ENCODE measurements at regions not wholly inside any gene's neighbourhood (a gene's known extent, or its start where the extent isn't known, plus 50 kb on each side); places are given as distances from the start of the nearest gene placed in this dataset.

DNA sequence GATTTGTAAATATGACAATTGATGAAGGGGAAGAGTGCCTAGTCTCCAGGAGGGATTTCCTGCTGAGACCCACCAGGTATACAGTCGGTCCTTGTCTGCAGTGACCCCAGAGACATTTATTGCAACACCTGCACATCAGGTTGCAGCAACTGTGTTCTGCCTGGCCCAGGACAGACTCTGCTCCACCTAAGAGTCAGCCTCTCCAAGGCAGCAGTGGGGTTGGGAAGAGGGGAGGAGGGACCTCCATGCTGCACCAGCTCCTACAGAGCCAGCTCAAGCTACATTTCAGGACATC lies 120.4 kb upstream of the IRF2BP2 start (continued):
- TF ChIP-seq CEBPB (IDR thresholded peaks at IDR 0.05; ENCODE audit: borderline replicate concordance, low read depth, low read length): peak; percentile 92
- TF ChIP-seq SPEN (CRISPR knock-in tag; IDR thresholded peaks at IDR 0.05; ENCODE audit: low read depth): 0 out of 2 replicates have a peak, but pooled peaks have one; percentile 13
- TF ChIP-seq SMAD1 (CRISPR knock-in tag; IDR thresholded peaks at IDR 0.05; ENCODE audit: borderline replicate concordance, low read depth): no peak
- TF ChIP-seq, protein P1, sequence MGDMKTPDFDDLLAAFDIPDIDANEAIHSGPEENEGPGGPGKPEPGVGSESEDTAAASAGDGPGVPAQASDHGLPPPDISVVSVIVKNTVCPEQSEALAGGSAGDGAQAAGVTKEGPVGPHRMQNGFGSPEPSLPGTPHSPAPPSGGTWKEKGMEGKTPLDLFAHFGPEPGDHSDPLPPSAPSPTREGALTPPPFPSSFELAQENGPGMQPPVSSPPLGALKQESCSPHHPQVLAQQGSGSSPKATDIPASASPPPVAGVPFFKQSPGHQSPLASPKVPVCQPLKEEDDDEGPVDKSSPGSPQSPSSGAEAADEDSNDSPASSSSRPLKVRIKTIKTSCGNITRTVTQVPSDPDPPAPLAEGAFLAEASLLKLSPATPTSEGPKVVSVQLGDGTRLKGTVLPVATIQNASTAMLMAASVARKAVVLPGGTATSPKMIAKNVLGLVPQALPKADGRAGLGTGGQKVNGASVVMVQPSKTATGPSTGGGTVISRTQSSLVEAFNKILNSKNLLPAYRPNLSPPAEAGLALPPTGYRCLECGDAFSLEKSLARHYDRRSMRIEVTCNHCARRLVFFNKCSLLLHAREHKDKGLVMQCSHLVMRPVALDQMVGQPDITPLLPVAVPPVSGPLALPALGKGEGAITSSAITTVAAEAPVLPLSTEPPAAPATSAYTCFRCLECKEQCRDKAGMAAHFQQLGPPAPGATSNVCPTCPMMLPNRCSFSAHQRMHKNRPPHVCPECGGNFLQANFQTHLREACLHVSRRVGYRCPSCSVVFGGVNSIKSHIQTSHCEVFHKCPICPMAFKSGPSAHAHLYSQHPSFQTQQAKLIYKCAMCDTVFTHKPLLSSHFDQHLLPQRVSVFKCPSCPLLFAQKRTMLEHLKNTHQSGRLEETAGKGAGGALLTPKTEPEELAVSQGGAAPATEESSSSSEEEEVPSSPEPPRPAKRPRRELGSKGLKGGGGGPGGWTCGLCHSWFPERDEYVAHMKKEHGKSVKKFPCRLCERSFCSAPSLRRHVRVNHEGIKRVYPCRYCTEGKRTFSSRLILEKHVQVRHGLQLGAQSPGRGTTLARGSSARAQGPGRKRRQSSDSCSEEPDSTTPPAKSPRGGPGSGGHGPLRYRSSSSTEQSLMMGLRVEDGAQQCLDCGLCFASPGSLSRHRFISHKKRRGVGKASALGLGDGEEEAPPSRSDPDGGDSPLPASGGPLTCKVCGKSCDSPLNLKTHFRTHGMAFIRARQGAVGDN (CRISPR knock-in tag; IDR thresholded peaks at IDR 0.05): peak; percentile 46; the same call in 1 of the 2 replicates
- TF ChIP-seq, protein P2, sequence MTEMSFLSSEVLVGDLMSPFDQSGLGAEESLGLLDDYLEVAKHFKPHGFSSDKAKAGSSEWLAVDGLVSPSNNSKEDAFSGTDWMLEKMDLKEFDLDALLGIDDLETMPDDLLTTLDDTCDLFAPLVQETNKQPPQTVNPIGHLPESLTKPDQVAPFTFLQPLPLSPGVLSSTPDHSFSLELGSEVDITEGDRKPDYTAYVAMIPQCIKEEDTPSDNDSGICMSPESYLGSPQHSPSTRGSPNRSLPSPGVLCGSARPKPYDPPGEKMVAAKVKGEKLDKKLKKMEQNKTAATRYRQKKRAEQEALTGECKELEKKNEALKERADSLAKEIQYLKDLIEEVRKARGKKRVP (CRISPR knock-in tag; IDR thresholded peaks at IDR 0.05): peak in 1 of 2 experiments; percentile 94; a peak in 2 of 4 replicates
- TF ChIP-seq, protein P3, sequence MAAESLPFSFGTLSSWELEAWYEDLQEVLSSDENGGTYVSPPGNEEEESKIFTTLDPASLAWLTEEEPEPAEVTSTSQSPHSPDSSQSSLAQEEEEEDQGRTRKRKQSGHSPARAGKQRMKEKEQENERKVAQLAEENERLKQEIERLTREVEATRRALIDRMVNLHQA (CRISPR knock-in tag; IDR thresholded peaks at IDR 0.05): no peak
- peak; percentile 52; the same call in 1 of the 2 replicates for TF ChIP-seq FOXC1 (CRISPR knock-in tag; IDR thresholded peaks at IDR 0.05; ENCODE audit: borderline replicate concordance)
- TF ChIP-seq, protein P4, sequence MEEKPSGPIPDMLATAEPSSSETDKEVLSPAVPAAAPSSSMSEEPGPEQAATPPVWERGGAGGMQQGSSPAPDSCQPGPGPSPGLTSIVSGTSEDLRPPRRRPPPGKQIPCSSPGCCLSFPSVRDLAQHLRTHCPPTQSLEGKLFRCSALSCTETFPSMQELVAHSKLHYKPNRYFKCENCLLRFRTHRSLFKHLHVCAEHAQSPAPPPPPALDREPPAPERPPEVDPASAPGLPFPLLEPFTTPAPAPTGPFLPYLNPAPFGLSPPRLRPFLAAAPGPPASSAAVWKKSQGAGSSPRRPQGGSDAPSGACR (CRISPR knock-in tag; IDR thresholded peaks at IDR 0.05): no peak
- no peak for TF ChIP-seq SOX6 (IDR thresholded peaks at IDR 0.05)
- peak; percentile 45; the same call in 1 of the 2 replicates for TF ChIP-seq SOX6 (CRISPR knock-in tag; IDR thresholded peaks at IDR 0.05)
- no peak for TF ChIP-seq LCORL (IDR thresholded peaks at IDR 0.05)
- TF ChIP-seq LCORL (CRISPR knock-in tag; IDR thresholded peaks at IDR 0.05): 0 out of 2 replicates have a peak, but pooled peaks have one; percentile 34
- TF ChIP-seq, protein P5, sequence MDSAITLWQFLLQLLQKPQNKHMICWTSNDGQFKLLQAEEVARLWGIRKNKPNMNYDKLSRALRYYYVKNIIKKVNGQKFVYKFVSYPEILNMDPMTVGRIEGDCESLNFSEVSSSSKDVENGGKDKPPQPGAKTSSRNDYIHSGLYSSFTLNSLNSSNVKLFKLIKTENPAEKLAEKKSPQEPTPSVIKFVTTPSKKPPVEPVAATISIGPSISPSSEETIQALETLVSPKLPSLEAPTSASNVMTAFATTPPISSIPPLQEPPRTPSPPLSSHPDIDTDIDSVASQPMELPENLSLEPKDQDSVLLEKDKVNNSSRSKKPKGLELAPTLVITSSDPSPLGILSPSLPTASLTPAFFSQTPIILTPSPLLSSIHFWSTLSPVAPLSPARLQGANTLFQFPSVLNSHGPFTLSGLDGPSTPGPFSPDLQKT (CRISPR knock-in tag; IDR thresholded peaks at IDR 0.05; ENCODE audit: borderline replicate concordance): no peak
- TF ChIP-seq, protein P6, sequence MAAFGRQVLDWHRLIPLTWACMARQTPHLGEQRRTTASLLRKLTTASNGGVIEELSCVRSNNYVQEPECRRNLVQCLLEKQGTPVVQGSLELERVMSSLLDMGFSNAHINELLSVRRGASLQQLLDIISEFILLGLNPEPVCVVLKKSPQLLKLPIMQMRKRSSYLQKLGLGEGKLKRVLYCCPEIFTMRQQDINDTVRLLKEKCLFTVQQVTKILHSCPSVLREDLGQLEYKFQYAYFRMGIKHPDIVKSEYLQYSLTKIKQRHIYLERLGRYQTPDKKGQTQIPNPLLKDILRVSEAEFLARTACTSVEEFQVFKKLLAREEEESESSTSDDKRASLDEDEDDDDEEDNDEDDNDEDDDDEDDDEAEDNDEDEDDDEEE (CRISPR knock-in tag; IDR thresholded peaks at IDR 0.05): no peak
- TF ChIP-seq ZNF292 (CRISPR knock-in tag; IDR thresholded peaks at IDR 0.05; ENCODE audit: borderline replicate concordance, low read depth): peak; percentile 27; the same call in 1 of the 2 replicates
- TF ChIP-seq FOSL2 (CRISPR knock-in tag; IDR thresholded peaks at IDR 0.05): peak; percentile 43
- TF ChIP-seq NR2F1 (CRISPR knock-in tag; IDR thresholded peaks at IDR 0.05): peak in 1 of 2 experiments; percentile 31; a peak in 1 of 4 replicates
